ENCODE measurements at regions not wholly inside any gene's neighbourhood (a gene's known extent, or its start where the extent isn't known, plus 50 kb on each side); places are given as distances from the start of the nearest gene placed in this dataset.

- ATAC-seq = no peak
Measured at GRCh38 chr9:26296910-26297572, 595.6 kb downstream of the CAAP1 start.

DNA sequence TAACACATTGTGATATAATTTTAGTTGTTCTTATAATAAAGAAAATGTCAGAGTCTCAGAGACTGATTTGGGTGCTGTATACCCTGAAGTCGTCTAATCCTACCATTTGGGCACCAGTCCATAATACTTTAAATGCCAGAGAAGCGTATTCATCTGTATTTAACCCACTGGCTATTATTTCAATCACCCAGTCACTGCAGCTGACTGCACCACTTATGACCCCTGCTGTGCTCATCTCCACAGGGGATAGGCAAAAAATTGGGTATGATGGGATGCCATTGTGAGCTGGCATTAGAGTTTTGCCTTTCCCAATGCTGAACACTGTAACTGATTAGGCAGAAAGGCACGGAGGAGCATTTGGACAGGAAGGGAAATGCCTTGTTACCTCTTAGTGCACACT is 599.7 kb downstream of the CAAP1 start:
- ATAC-seq = no peak

GRCh38 chr9:26271495-26272122 is 593.4 kb upstream of the TUSC1 start:
- no peak for ATAC-seq

DNA sequence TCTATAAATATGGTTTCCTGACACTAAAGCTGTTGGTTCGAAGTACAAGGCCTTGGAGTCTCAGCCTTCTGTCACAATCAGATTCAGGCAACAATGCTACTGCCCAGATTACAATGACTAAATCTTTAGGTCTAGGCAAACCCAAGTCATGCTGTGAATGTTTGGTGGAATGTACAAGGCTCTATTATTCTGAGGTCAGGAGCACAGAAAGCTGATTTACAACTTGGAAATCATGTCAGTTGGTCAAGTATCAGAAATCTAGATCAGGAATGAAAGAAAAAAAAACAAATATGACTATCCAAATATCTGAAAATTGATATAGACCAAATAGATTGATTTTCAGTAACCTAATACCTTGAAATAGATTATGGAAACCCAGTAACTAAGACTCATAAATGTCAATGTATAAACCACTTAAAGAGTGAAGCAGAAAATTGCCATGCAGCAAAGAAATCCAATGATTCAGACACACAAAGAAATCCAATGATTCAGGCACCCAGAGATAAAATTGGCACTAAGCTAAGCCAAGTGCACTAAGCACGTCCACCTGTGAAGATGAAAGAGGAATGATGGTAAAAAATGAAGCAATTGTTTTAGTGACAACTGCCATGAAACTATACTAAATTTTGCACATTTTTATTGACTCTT is 588.0 kb upstream of the TUSC1 start:
- ATAC-seq = no peak

- ATAC-seq = no peak
Measured at GRCh38 chr9:26264709-26265601, 586.7 kb upstream of the TUSC1 start.

GRCh38 chr9:26263478-26263877 is 585.2 kb upstream of the TUSC1 start:
- no peak for ATAC-seq

GRCh38 chr9:26262421-26263107 is 584.3 kb upstream of the TUSC1 start:
- ATAC-seq = no peak

DNA sequence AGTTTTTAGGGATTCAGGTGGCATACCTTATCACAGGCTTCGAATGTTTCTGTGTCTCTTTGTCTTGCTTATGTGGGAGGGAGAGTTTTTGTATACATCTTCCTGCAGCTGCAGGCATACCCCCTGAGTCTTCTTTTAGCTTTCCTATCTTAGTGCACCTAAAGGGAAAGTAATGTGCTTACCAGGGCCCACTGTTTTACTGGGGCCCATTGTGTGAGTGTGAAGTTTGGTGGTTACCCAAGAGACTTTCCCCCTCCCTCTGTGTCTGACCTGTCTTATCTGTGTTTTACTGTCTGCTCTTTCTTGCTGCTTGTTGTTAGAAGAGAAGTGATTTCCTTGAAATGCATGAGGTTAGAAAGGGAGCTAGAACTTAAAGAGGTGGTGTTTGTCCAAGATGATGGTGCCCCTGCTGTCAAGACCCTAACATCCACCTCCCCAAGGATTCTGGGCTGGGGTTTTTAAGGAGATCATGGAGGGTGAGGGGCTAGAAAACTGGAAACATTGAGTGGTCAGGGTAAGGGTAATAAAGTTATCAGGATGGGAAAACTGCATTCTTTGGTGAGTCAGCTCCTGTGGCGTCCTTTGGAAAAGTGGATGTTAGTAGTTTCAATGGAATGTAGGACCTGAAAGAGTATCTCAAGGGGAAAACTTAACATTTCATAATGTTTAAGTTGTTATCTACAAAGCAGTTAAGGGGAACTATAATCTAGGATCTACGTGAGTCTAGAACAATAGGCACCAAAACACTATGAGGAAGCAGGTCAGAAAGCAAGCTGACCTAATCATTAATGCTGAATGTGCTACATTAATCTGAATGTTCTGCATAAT is 583.5 kb upstream of the TUSC1 start:
- ATAC-seq = no peak

- ATAC-seq = no peak
Measured at GRCh38 chr9:26260238-26260637, 582.0 kb upstream of the TUSC1 start.

DNA sequence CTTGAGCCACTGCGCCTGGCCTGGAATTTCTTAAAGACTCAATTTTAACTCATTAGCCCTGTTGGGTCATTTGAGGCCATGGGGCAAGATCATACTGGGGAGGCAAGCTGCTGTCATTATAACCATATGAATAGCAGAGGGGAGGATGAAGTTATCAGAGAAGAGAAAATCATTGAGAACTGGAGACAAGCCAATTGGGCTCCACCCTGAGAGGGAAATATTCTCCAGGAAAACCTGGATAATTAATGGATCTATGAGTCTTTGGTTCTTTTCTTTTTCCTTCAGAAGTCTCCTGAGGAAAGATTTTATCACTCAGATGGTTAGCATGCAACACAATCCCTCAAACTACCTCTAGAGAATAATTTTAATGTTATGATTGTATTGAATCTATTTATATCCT is 569.6 kb upstream of the TUSC1 start:
- ATAC-seq = no peak

DNA sequence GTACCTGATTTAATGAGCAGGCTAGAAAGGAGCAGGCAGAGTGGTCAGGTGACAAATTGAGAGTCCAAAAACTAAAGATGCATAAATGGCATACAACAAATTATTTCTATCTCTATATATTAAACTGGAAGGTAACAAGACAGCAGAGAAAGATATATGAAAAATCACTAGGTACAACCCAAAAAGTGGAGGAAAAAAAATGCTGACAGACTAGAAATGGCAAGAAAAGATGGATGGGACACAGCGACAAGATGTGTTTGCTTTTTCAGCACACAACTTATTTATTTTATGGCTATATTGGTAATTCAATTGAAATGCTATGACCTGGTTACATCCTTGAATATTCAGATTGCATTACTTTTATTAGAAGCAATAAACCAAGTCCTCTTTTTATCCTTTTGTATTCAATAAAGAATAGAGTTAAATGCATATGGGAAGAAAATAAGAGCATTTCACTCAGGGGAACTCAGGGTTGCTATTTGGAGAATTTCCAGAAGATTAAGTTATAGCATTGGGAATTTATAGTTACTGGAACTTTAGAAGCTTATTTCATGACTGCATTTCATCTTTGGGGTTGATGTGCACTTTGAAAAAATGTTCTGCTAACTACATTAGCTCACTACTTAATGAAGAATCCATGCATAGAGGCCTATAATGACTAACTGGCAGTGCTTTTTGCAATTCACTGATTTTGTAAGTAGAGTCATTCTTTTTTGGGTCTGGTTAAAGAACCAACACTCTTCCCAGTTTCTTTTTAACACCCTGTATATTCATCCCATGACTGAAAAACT is 566.6 kb upstream of the TUSC1 start:
- ATAC-seq = no peak

DNA sequence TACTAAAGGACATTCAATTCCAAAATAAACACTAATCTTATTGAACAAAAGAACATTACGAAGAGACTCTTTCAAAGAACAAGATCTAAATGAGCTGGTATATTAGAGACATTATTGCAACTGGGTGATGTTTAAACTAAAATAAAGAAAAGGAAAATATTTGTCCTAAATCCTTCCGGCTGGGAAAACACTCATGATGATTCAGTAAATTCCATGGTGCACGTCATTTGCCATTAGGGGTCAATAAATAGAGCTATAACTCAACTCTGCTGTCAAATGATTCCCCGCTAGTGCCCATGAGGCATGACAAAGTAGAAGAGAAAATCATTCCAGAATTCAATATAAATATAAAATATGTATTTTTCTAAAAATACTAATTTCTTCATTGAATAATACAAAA is 565.5 kb upstream of the TUSC1 start:
- no peak for ATAC-seq

GRCh38 chr9:26243029-26243697 is 564.9 kb upstream of the TUSC1 start:
- no peak for ATAC-seq

DNA sequence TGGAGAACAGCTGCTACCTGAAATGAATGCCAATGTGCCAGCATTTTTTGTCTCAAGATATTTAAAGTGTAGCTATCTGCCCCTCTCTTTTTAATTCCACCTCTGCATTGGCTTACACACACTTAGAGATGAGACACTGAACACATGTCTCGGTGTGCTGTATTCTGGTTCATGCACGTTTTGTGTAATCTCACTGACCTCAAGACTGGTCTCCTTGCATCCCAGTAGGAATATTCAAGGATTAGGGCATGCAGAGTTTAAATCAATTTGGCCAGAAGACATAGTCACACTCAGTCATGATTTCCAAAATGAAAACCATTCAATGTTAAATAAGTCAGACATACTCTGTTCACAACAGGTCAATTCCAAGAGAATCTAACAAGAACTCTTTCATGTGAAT is 561.8 kb upstream of the TUSC1 start:
- no peak for ATAC-seq

GRCh38 chr9:26237256-26237655 is 559.0 kb upstream of the TUSC1 start:
- no peak for ATAC-seq

GRCh38 chr9:26234865-26235264 is 556.6 kb upstream of the TUSC1 start:
- no peak for ATAC-seq

DNA sequence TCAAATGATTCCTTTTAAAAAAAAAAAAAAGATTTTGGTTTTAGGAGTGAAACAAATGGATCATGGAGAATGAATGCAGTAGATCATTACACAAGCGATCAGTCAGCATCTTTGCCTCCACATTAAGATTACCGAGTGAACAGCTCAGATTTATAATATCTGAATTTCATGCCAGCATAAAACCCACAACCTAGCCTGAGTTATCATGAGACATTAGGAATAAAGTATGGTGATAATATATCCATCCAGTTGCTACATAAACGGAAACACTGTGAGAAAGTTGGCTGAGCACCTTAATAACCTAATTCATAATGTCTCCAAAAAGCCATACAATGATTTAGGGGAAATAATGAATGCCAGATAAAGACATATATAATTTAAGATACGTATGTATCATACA is 553.1 kb upstream of the TUSC1 start:
- ATAC-seq = no peak

DNA sequence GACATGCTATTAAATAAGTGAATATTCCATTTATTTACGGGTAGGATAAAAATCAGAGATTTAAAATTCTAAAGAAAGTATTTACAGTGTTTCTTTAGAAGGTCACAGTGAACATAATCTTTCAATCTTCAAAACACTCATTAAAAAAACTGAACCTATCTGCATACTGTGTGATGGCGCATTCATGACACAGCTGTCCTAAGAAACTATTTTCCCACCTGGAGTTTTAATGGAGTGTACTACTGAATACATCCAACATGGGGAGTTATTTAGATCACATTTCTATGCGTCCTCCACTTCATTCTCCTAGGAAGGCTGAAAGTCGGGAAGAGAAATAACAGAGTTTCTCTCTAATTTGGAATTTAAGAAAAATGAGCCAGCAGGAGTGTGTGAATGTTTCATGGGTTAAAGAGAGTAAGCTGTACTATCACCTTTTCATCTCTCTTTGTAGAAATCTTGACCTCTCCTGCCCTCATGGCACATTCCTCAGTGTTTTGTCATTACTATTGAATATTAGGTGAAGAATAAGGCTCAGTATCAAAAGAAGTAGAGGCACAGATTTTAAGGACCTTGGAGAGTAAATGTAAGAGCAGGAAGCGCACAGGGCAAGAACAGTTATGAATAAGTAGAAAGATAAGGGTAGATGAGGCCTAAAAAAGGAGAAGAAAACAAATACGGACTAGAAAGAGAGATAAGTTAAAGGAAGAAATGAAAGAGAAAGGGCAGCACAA is 551.2 kb upstream of the TUSC1 start:
- no peak for ATAC-seq

- ATAC-seq = no peak
Measured at GRCh38 chr9:26228273-26228672, 550.0 kb upstream of the TUSC1 start.

GRCh38 chr9:26221290-26221689 is 543.0 kb upstream of the TUSC1 start:
- ATAC-seq = no peak

Data from esophagus mucosa (tissue), 1 donor.